ENCODE measurements at regions not wholly inside any gene's neighbourhood (a gene's known extent, or its start where the extent isn't known, plus 50 kb on each side); places are given as distances from the start of the nearest gene placed in this dataset.

GRCh38 chr7:110573862-110574528 lies 516.9 kb upstream of the LRRN3 start:
- Histone ChIP-seq H3K56ac (ENCODE audit: extremely low read depth, insufficient read depth, low read length) (peak overlapping the region; percentile 95), H4K8ac (ENCODE audit: low read depth in 2 of 2, low read length in 2 of 2) (peak overlapping the region; percentile 87 to 97; a peak in 3 of 4 replicates), H3K9ac (ENCODE audit: low read depth, low read length) (peak overlapping the region; percentile 34; the same call in 1 of the 2 replicates), H3K4me2 (ENCODE audit: low read depth, low read length) (peak overlapping the region; percentile 77; the same call in 1 of the 2 replicates), H3K4me1 (ENCODE audit: control insufficient read depth, insufficient read depth, low read length) (peaks cover 11% of the 10 kb centered on the region), H3K27ac (ENCODE audit: insufficient read depth, low read length) (peak overlapping the region; percentile 95), H3K27me3 (ENCODE audit: control insufficient read depth, insufficient read depth, low read length) (no peaks in the 10 kb centered on the region), H3K36me3 (ENCODE audit: control insufficient read depth, insufficient read depth, low read length) (no peaks in the 10 kb centered on the region), H2AK5ac (ENCODE audit: low read depth, low read length) (peak overlapping the region; percentile 93; the same call in 1 of the 2 replicates), H3K18ac (ENCODE audit: low read depth, low read length) (peak overlapping the region; percentile 98), H4K20me1 (ENCODE audit: insufficient read depth, low read length) (no peaks in the 10 kb centered on the region), H2AK9ac (replicated peaks; ENCODE audit: low read depth, low read length, poor library complexity) (no peak overlapping the region), H2BK5ac (ENCODE audit: low read depth, low read length, poor library complexity, severe bottlenecking) (peak overlapping the region; percentile 99), H4K91ac (ENCODE audit: insufficient read depth, low read depth, low read length) (peak overlapping the region; percentile 94), H2AFZ (replicated peaks; ENCODE audit: low read length, poor library complexity) (peak overlapping the region; percentile 76), H3K79me1 (ENCODE audit: low read depth in 1 of 2, low read length in 2 of 2) (0 out of 4 replicates have a peak, but pooled peaks cover 0 to 3% of the 10 kb centered on the region in 2 experiments), H2BK20ac (ENCODE audit: low read depth, low read length) (peak overlapping the region; percentile 99), H2BK120ac (ENCODE audit: low read depth, low read length) (peak overlapping the region; percentile 98), H4K5ac (ENCODE audit: low read depth, low read length) (peak overlapping the region; percentile 99; the same call in 1 of the 2 replicates), H3K4ac (ENCODE audit: low read depth, low read length) (peak overlapping the region; percentile 97), H3K4me3 (ENCODE audit: insufficient read depth, low read depth, low read length) (no peak overlapping the region), H3K23ac (ENCODE audit: low read depth, low read length) (peak overlapping the region; percentile 94), H3K14ac (replicated peaks; ENCODE audit: low read depth, low read length) (peak overlapping the region; percentile 94), H3K9me3 (ENCODE audit: control insufficient read depth, insufficient read depth, low read length) (no peaks in the 10 kb centered on the region), H2BK15ac (ENCODE audit: low read depth, low read length) (peak overlapping the region; percentile 83), H3K9me1 (ENCODE audit: insufficient read depth, low read length) (peaks cover 3% of the 10 kb centered on the region)
- in situ Hi-C loops (cut with MboI; ENCODE audit: low sequenced_read_pairs): no loop called here
- POLR2A ChIA-PET (ENCODE audit: unreplicated experiment): no interaction called here
- no CpG with 5 or more reads among the region's 6 CpGs for WGBS, 2 experiments (ENCODE audit: extremely low coverage in 2 of 2, insufficient read length in 1 of 2)
- dilution Hi-C loops (cut with HindIII; ENCODE audit: low sequenced_read_pairs, unreplicated experiment): no loop called here
- BruUV-seq (replicated peaks): no TSS peak
- peak; percentile 99 for DNase-seq
- intact Hi-C loops (cut with micrococcal nuclease): loop anchor here (5.0 kb wide), 1 partner anchor 42 kb away; no protein-coding TSS in a partner anchor
- CTCF ChIA-PET: interaction anchor here (0.7 to 1.4 kb wide), 2 partner anchors 17 to 55 kb away, joined by 3 read pairs; no protein-coding TSS in a partner anchor
- peak; percentile 85 for ATAC-seq (ENCODE audit: low read depth)
- no peak for TF ChIP-seq RCOR1 (IDR thresholded peaks at IDR 0.05; ENCODE audit: insufficient replicate concordance, low read length)
- no peak for TF ChIP-seq SMC3 (IDR thresholded peaks at IDR 0.05; ENCODE audit: low read depth, low read length)
- peak; percentile 59 for TF ChIP-seq MAFK (IDR thresholded peaks at IDR 0.05; ENCODE audit: low read depth, low read length)
- TF ChIP-seq RFX5 (IDR thresholded peaks at IDR 0.05; ENCODE audit: low read depth, low read length): no peak
- no peak for TF ChIP-seq MXI1 (IDR thresholded peaks at IDR 0.05; ENCODE audit: borderline replicate concordance, low read depth, low read length)
- no peak for TF ChIP-seq CHD1 (IDR thresholded peaks at IDR 0.05; ENCODE audit: low read depth, low read length)
- TF ChIP-seq BHLHE40 (IDR thresholded peaks at IDR 0.05; ENCODE audit: low read depth, low read length): no peak
- TF ChIP-seq CTCF (conservative IDR thresholded peaks at IDR 0.05; ENCODE audit: low read depth, low read length): no peak
- TF ChIP-seq FOS (IDR thresholded peaks at IDR 0.05; ENCODE audit: low read depth, low read length): peak; percentile 59
- TF ChIP-seq CEBPB (IDR thresholded peaks at IDR 0.05; ENCODE audit: low read depth, low read length): peak; percentile 43; the same call in 1 of the 2 replicates
- TF ChIP-seq ELK1 (IDR thresholded peaks at IDR 0.05; ENCODE audit: borderline replicate concordance, low read depth, low read length): no peak
- no peak for TF ChIP-seq RAD21 (IDR thresholded peaks at IDR 0.05; ENCODE audit: low read length)
- no peak for TF ChIP-seq MAZ (IDR thresholded peaks at IDR 0.05; ENCODE audit: borderline replicate concordance, low read depth, low read length)
- TF ChIP-seq POLR2A (IDR thresholded peaks at IDR 0.05; ENCODE audit: low read depth, low read length): peak; percentile 32; the same call in 1 of the 2 replicates
- no peak for TF ChIP-seq USF2 (IDR thresholded peaks at IDR 0.05; ENCODE audit: low read depth, low read length)
